ENCODE measurements at regions not wholly inside any gene's neighbourhood (a gene's known extent, or its start where the extent isn't known, plus 50 kb on each side); places are given as distances from the start of the nearest gene placed in this dataset.

DNA sequence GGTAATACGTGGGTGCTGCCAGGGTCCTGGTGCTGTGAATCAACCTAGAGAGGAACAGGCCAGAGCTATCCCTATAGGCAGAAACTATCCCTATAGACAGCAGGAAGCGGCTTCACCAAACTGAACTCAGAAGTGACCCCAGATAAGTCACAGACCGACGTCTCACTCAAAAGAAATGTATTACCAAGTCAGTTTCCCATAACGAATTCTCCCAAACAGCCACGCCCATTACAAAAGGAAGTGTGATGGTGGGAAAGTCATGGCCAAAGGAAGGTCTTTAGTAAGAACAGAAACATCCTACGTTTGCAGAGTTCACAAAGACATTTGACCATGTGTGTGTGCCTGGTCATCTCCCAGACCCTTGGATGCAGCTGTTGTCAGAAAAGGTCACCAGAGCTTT, 470.8 kb upstream of the ADARB2 start:
- ATAC-seq, result no peak
- Histone ChIP-seq H3K27me3 (peaks cover 57% of the 10 kb centered on the region), H3K4me3 (no peak overlapping the region), H3K36me3 (no peaks in the 10 kb centered on the region), H3K27ac (no peak overlapping the region), H3K4me1 (no peaks in the 10 kb centered on the region), H3K9me3 (no peaks in the 10 kb centered on the region)
- WGBS, 2 donors (ENCODE audit: low coverage in 1 of 2), result 40 to 74% methylated on average over 1 to 6 of the region's 7 CpGs
- TF ChIP-seq CTCF (IDR thresholded peaks at IDR 0.05), result no peak

- H3K4me1 ChIP-seq, result no peaks in the 10 kb centered on the region
- WGBS, 2 donors (ENCODE audit: low coverage in 1 of 2), result 87 to 88% methylated on average over 9 to 23 of the region's 27 CpGs
- no peaks in the 10 kb centered on the region for H3K9me3 ChIP-seq
- H3K36me3 ChIP-seq, result no peaks in the 10 kb centered on the region
- peaks cover 57% of the 10 kb centered on the region for H3K27me3 ChIP-seq
- no peak for ATAC-seq
- TF ChIP-seq POLR2AphosphoS5 (IDR thresholded peaks at IDR 0.05), result no peak
- TF ChIP-seq EP300 (IDR thresholded peaks at IDR 0.05), result no peak
- TF ChIP-seq CTCF (IDR thresholded peaks at IDR 0.05), result no peak
- no peak for TF ChIP-seq POLR2A (IDR thresholded peaks at IDR 0.05)
- no peak overlapping the region for H3K27ac ChIP-seq
- H3K4me3 ChIP-seq, result no peak overlapping the region
Observed at GRCh38 chr10:2207246-2207922, 470.1 kb upstream of the ADARB2 start.

- no peaks in the 10 kb centered on the region for H3K4me1 ChIP-seq
- peaks cover 46% of the 10 kb centered on the region for H3K27me3 ChIP-seq
- H3K36me3 ChIP-seq, result no peaks in the 10 kb centered on the region
- TF ChIP-seq CTCF (IDR thresholded peaks at IDR 0.05) (no peak), POLR2A (IDR thresholded peaks at IDR 0.05) (no peak), EP300 (IDR thresholded peaks at IDR 0.05) (no peak), POLR2AphosphoS5 (IDR thresholded peaks at IDR 0.05) (no peak)
- no peak for ATAC-seq
- no peak overlapping the region for H3K4me3 ChIP-seq
- 58 to 86% methylated on average over 1 to 2 of the region's 2 CpGs for WGBS, 2 donors (ENCODE audit: low coverage in 1 of 2)
- H3K27ac ChIP-seq, result no peak overlapping the region
- H3K9me3 ChIP-seq, result no peaks in the 10 kb centered on the region
Observed at GRCh38 chr10:2205406-2205805, 468.1 kb upstream of the ADARB2 start.

DNA sequence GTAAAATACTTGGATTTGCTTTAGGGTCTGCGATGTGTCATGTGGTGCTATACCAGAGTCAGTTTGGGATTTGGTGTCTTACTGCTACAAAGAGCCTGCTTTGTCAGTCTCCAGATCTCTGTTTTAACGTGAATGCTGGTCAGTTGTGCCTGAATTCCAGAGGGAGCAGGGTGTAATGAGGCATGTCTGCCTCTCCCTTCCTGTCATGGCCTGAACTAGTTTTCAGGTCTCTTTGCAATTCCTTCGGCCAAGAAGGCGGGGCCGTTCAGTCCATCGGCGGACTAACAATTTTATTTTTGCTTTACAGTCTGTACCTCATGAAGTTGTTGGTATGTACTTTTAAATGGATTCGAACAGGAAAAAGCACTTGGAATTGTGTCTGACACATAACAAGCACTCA, 465.1 kb upstream of the ADARB2 start:
- ATAC-seq, result no peak
- peaks cover 16% of the 10 kb centered on the region for H3K27me3 ChIP-seq
- H3K27ac ChIP-seq, result no peak overlapping the region
- WGBS, 2 donors (ENCODE audit: low coverage in 1 of 2), result 27 to 28% methylated on average over 8 of the region's 8 CpGs
- H3K4me1 ChIP-seq, result no peaks in the 10 kb centered on the region
- peaks cover 0 to 6% (median 0%) of the 10 kb centered on the region in 3 donors for H3K9me3 ChIP-seq
- no peaks in the 10 kb centered on the region for H3K36me3 ChIP-seq
- TF ChIP-seq POLR2A (IDR thresholded peaks at IDR 0.05), result no peak
- H3K4me3 ChIP-seq, result no peak overlapping the region

DNA sequence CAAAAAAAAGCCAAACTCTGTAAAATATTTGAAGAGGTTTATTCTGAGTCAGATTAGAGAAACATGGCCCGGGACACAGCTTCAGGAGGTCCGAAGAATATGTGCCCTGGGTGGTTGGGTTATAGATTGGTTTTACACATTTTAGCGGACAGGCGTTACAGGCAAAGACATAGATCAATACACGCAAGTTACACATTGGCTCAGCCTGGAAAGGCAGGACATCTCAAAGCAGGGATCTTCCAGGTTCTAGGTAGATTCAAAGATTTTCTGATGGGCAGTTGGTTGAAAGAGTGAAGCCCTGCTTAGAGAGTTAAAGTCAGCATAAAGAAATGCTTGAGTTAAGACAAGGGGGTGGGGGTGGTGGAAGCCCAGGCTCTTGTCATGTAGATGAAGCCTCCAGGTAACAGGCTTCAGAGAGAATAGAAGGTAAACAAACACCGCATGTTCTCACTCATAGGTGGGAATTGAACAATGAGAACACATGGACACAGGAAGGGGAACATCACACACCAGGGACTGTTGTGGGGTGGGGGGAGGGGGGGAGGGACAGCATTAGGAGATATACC, 464.3 kb upstream of the ADARB2 start:
- TF ChIP-seq EP300 (IDR thresholded peaks at IDR 0.05), result no peak
- TF ChIP-seq POLR2A (IDR thresholded peaks at IDR 0.05), result no peak
- TF ChIP-seq POLR2AphosphoS5 (IDR thresholded peaks at IDR 0.05), result no peak
- TF ChIP-seq CTCF (IDR thresholded peaks at IDR 0.05), result no peak
- Histone ChIP-seq H3K9me3 (peaks cover 0 to 12% (median 0%) of the 10 kb centered on the region in 3 donors), H3K27ac (no peak overlapping the region), H3K36me3 (no peaks in the 10 kb centered on the region), H3K4me3 (no peak overlapping the region), H3K27me3 (peaks cover 11% of the 10 kb centered on the region), H3K4me1 (no peaks in the 10 kb centered on the region)
- no peak for ATAC-seq
- WGBS, 2 donors (ENCODE audit: low coverage in 1 of 2), result 83 to 84% methylated on average over 5 to 6 of the region's 6 CpGs
